Ovary (tissue), 7 donors: ENCODE measurements at regions not wholly inside any gene's neighbourhood (a gene's known extent, or its start where the extent isn't known, plus 50 kb on each side); places are given as distances from the start of the nearest gene placed in this dataset.

Experiments
- DNase-seq, 5 donors: peaks; one replicate each; pipeline ENCODE4 v3.0.0-alpha.2; 2019 to 2020
- H3K27ac ChIP-seq, 2 donors: fragments of 200-600 bp; one replicate each; pipeline versions ENCODE4 v1.5.1 to v1.8.0; 2019 to 2022
- H3K27me3 ChIP-seq: fragments of 200-600 bp; one replicate; pipeline ENCODE4 v1.8.0; 2022
- H3K36me3 ChIP-seq: fragments of 200-600 bp; sonication (generic); one replicate; pipeline ENCODE4 v1.5.1; 2019
- H3K4me1 ChIP-seq: one replicate; pipeline ENCODE4 v1.8.1; 2013; ENCODE audit warnings: mild to moderate bottlenecking, moderate library complexity; ENCODE audit not compliant: insufficient read depth
- H3K4me3 ChIP-seq: fragments of 200-600 bp; sonication (generic); one replicate; pipeline ENCODE4 v1.5.1; 2017
- H3K9me3 ChIP-seq, 2 donors: fragments of 200-600 bp in 1 of 2; sonication (generic) in 1 of 2; one replicate each; pipeline versions ENCODE4 v1.5.1 to v1.8.1; 2013 to 2019; ENCODE audit warnings: mild to moderate bottlenecking in 1 of 2, moderate library complexity in 1 of 2
- CTCF ChIP-seq, 3 donors: fragments of 450-650 bp in 2 of 3; fragments of 200-600 bp in 1 of 3; IDR thresholded peaks; one replicate each; pipeline versions ENCODE4 v1.5.1 to v1.8.0; 2016 to 2022; ENCODE audit warnings: antibody characterized with exemption in 3 of 3, mild to moderate bottlenecking in 1 of 3
- EP300 ChIP-seq: sonication (generic); formaldehyde crosslinking; IDR thresholded peaks from one replicate; pipeline ENCODE4 v1.6.1; 2017; ENCODE audit warnings: antibody characterized with exemption
- POLR2A ChIP-seq: fragments of 450-650 bp; IDR thresholded peaks from one replicate; pipeline ENCODE4 v1.6.1; 2017; ENCODE audit warnings: antibody characterized with exemption, mild to moderate bottlenecking, moderate library complexity
- WGBS, 3 donors: extraction: QIAGEN DNeasy Blood & Tissue Kit in 1 of 3; methylation state at CpG; one replicate each; pipeline versions ENCODE4 v1.1.5 to v1.1.7; 2013 to 2017; 5-methylcytosine and 5-hydroxymethylcytosine counted together
- intact Hi-C, 4 donors: fragments of 100-400 bp; cut with DNase I; formaldehyde crosslinking; loops; one replicate each; pipeline versions ENCODE4 v1.11.0 to v1.15.1; 2022 to 2023
- donor health status: DM: no; HTN: no; CAD: no; lungs with moderate emphysema.
- donor health status: DM: no; HTN: no; CAD: no.
- donor health status: Bipolar disorder and iron deficiency.
- donor health status: DM: no; HTN: no; CAD: no.
- donor health status: DM: yes; HTN: yes; CAD: no.

GRCh38 chr18:22056950-22057349 is 112.4 kb upstream of the GATA6 start:
- DNase-seq = no peak
- Histone ChIP-seq H3K27me3 (no peaks in the 10 kb centered on the region), H3K4me3 (no peak overlapping the region), H3K4me1 (no peaks in the 10 kb centered on the region), H3K9me3 (no peaks in the 10 kb centered on the region), H3K36me3 (no peaks in the 10 kb centered on the region), H3K27ac (no peak overlapping the region)
- 82 to 93% (median 88%) methylated on average over 6 of the region's 6 CpGs for WGBS, 3 donors
- TF ChIP-seq POLR2A = no peak
- no peak for TF ChIP-seq EP300
- no peak for TF ChIP-seq CTCF (IDR thresholded peaks at IDR 0.05)
- intact Hi-C loops = no loop called here

GRCh38 chr18:22057908-22058527 is 111.4 kb upstream of the GATA6 start:
- 12 to 50% (median 24%) methylated on average over 5 of the region's 5 CpGs for WGBS, 3 donors
- DNase-seq = no peak
- TF ChIP-seq EP300 (no peak), POLR2A (no peak), CTCF (IDR thresholded peaks at IDR 0.05) (no peak)
- H3K36me3 ChIP-seq = no peaks in the 10 kb centered on the region
- no peaks in the 10 kb centered on the region for H3K9me3 ChIP-seq
- H3K27ac ChIP-seq = no peak overlapping the region
- H3K27me3 ChIP-seq = no peaks in the 10 kb centered on the region
- H3K4me3 ChIP-seq = no peak overlapping the region
- H3K4me1 ChIP-seq = no peaks in the 10 kb centered on the region
- intact Hi-C loops = no loop called here

GRCh38 chr18:22060361-22060760 is 109.0 kb upstream of the GATA6 start:
- Histone ChIP-seq H3K9me3 (no peaks in the 10 kb centered on the region), H3K4me1 (no peaks in the 10 kb centered on the region), H3K36me3 (no peaks in the 10 kb centered on the region), H3K27me3 (no peaks in the 10 kb centered on the region), H3K27ac (no peak overlapping the region), H3K4me3 (no peak overlapping the region)
- intact Hi-C loops = no loop called here
- 48 to 68% (median 52%) methylated on average over 2 of the region's 2 CpGs for WGBS, 3 donors
- no peak for DNase-seq
- TF ChIP-seq EP300 (no peak), POLR2A (no peak)

GRCh38 chr18:22063102-22063501 is 106.3 kb upstream of the GATA6 start:
- no peaks in the 10 kb centered on the region for H3K9me3 ChIP-seq
- no peak overlapping the region for H3K4me3 ChIP-seq
- H3K27ac ChIP-seq = no peak overlapping the region
- DNase-seq = no peak
- H3K36me3 ChIP-seq = no peaks in the 10 kb centered on the region
- 72 to 84% (median 83%) methylated on average over 4 of the region's 4 CpGs for WGBS, 3 donors
- no peaks in the 10 kb centered on the region for H3K27me3 ChIP-seq
- H3K4me1 ChIP-seq = no peaks in the 10 kb centered on the region
- intact Hi-C loops = no loop called here
- TF ChIP-seq EP300 (no peak), CTCF (IDR thresholded peaks at IDR 0.05) (no peak)

- intact Hi-C loops = no loop called here
- no peaks in the 10 kb centered on the region for H3K27me3 ChIP-seq
- TF ChIP-seq CTCF (IDR thresholded peaks at IDR 0.05) (no peak), EP300 (no peak), POLR2A (no peak)
- no peak overlapping the region for H3K4me3 ChIP-seq
- no peaks in the 10 kb centered on the region for H3K9me3 ChIP-seq
- no peak overlapping the region for H3K27ac ChIP-seq
- 86 to 91% (median 90%) methylated on average over 3 of the region's 3 CpGs for WGBS, 3 donors
- H3K36me3 ChIP-seq = no peaks in the 10 kb centered on the region
- no peak for DNase-seq
- H3K4me1 ChIP-seq = no peaks in the 10 kb centered on the region
Measured at GRCh38 chr18:22063672-22064071, 105.7 kb upstream of the GATA6 start.
